Activated T-helper 2 cell treated with anti-CD3 and anti-CD28 coated beads, Interferon-gamma antibody, Interleukin-2, Interleukin-4, amounts not matched to agents 10 μg/mL and 5 μg/mL and 100 μg/mL, durations not matched to agents 14 hours and 24 hours and 36 hours (primary cell): ENCODE measurements at regions not wholly inside any gene's neighbourhood (a gene's known extent, or its start where the extent isn't known, plus 50 kb on each side); places are given as distances from the start of the nearest gene placed in this dataset.

Experiments used
- DNase-seq: peaks from one replicate; pipeline ENCODE4 v3.0.0; 2021; ENCODE audit warnings: low spot score
- H3K27ac Mint-ChIP-seq: one replicate; pipeline ENCODE4 v1.8.0; 2021; ENCODE audit warnings: mixed read lengths
- H3K27me3 Mint-ChIP-seq: one replicate; pipeline ENCODE4 v1.8.0; 2021; ENCODE audit warnings: low read depth, mixed read lengths
- H3K36me3 Mint-ChIP-seq: one replicate; pipeline ENCODE4 v1.8.0; 2021; ENCODE audit warnings: low read depth, mixed read lengths
- H3K4me1 Mint-ChIP-seq: one replicate; pipeline ENCODE4 v1.8.0; 2021; ENCODE audit warnings: low read depth, mixed read lengths
- H3K4me3 Mint-ChIP-seq: one replicate; pipeline ENCODE4 v1.8.0; 2021; ENCODE audit warnings: low read depth, mild to moderate bottlenecking, moderate library complexity, mixed read lengths
- H3K9me3 Mint-ChIP-seq: one replicate; pipeline ENCODE4 v1.8.0; 2021; ENCODE audit warnings: mixed read lengths
- intact Hi-C: fragments of 100-400 bp; cut with micrococcal nuclease; formaldehyde crosslinking; loops from one replicate; pipeline ENCODE4 v1.15.1; 2023

DNA sequence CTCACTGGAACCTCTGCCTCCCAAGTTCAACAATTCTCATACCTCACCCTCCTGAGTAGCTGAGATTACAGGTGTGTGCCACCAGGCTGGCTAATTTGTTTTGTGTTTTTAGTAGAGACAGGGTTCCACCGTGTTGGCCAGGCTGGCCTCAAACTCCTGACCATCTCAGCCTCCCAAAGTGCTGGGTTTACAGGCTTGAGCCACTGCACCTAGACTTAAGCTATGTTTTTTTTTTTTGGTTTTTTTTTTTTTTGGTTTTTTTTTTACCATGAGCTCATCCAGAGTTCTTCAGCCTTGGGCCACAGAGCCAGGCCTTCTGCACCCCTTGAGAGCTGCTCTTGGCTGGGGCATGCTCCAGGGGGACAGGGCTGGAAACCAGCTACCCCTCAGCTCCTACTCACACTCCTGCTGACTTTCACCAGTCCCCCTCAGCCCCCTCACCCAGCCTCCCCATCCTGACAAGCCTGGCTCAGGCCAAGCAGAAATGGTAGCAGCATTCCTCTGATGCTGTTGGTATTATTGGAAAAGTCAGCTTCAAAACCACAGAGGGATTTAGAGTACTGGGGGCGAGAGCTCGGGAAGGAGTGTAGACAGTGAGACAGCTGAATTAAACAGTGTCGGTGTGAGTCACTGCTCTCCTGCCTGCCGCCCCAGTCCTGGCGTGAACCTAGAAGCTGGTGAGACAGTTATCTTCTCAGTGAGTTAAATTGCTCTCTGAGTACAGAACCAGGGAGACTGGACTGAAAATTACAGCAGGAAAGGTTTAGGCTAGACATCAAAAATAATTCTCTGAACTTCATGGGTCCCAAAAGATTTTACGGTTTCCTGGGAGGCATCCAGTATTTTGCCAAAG is 63.7 kb downstream of the NAV1 start:
- intact Hi-C loops, result no loop called here
- H3K9me3 Mint-ChIP-seq, result no peaks in the 10 kb centered on the region
- no peak for DNase-seq
- no peaks in the 10 kb centered on the region for H3K4me1 Mint-ChIP-seq
- no peaks in the 10 kb centered on the region for H3K36me3 Mint-ChIP-seq
- no peak overlapping the region for H3K27ac Mint-ChIP-seq
- H3K27me3 Mint-ChIP-seq, result no peaks in the 10 kb centered on the region
- no peak overlapping the region for H3K4me3 Mint-ChIP-seq

DNA sequence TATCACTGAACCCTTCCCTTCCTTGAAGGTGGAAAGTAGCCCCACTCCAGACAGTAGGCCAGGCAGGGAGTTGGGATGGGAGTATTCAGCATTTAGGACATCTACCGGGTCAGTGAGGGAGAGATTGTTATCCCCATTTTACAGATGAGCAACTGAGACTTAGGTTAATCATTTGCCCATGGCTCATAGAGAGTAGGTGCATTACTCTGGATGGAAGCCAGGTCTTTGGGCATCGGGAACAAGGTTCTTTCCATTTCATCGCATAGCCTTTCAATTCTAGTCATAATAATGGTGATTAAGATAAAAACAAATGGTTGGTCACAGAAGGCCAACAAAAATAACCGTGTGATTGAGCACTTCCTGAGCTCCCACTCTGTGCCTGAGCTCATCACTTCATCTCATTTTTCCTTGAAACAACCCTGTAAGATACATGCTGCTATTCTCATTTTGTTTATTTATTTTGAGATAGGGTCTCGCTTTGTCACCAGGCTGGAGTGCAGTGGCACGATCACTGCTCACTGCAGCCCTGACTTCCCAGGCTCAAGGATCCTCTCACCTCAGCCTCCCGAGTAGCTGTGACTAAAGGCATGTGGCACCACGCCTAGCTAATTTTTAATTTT is 64.8 kb downstream of the NAV1 start:
- intact Hi-C loops, result no loop called here
- H3K36me3 Mint-ChIP-seq, result no peaks in the 10 kb centered on the region

DNA sequence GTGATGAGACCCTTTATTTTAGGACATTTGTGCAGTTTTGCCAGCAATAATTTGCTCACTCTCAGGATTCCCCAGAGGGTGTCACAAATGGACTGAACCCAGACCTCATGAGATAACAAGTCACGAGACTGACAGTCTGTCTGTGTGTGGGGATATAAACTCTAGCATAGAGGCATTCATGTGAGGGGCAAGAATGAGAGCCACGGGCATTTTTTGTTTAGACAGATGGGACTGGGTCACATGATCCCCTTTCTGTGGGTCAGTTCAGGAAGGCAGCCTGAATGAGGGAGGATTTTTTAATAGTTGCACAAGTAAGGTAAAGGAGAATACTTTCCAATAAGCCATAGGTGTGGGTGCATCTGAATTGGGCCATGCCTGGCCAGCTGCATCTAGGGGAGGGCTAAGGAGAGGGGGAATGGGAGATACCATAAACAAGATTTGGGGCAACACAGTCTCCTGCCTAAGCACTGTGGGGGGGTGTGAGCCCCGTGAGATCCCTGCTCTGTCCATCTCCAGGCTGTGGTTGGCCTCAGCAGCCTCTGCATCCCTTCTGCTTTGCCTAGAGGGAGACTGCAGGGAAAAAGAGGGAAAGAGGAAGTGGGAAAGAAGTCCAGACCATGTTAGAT is 66.6 kb downstream of the NAV1 start:
- intact Hi-C loops, result no loop called here
- no peak overlapping the region for H3K4me3 Mint-ChIP-seq

More for the DNA sequence above, 64.8 kb downstream of the NAV1 start:
- H3K27me3 Mint-ChIP-seq, result no peaks in the 10 kb centered on the region
- no peak overlapping the region for H3K4me3 Mint-ChIP-seq
- no peak for DNase-seq
- H3K9me3 Mint-ChIP-seq, result no peaks in the 10 kb centered on the region
- no peaks in the 10 kb centered on the region for H3K4me1 Mint-ChIP-seq
- H3K27ac Mint-ChIP-seq, result no peak overlapping the region

DNA sequence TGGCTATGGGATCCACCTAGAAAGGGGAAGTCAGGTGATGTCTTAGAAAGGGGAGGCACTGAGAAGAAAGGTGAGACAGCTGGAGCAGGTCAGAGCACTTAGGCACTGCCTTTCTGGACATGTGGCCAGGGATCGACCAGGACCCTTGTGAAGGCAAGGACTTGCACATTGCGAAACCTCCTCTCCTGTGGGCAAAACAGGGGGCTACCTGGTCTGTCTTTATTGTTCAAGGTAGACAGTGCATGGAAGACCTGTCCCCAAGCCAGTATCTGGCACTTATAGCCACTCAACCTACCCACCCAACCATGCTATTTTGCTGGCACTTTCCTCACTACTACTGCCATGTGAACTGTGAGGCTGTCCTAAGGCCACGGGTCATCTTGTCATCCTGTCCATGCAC is 67.2 kb downstream of the NAV1 start:
- H3K27ac Mint-ChIP-seq, result no peak overlapping the region
- no peaks in the 10 kb centered on the region for H3K36me3 Mint-ChIP-seq
- intact Hi-C loops, result no loop called here
- no peaks in the 10 kb centered on the region for H3K27me3 Mint-ChIP-seq
- no peak overlapping the region for H3K4me3 Mint-ChIP-seq
- no peaks in the 10 kb centered on the region for H3K9me3 Mint-ChIP-seq
- DNase-seq, result no peak
- no peaks in the 10 kb centered on the region for H3K4me1 Mint-ChIP-seq

More for the DNA sequence above, 66.6 kb downstream of the NAV1 start:
- no peaks in the 10 kb centered on the region for H3K9me3 Mint-ChIP-seq
- DNase-seq, result no peak
- H3K4me1 Mint-ChIP-seq, result no peaks in the 10 kb centered on the region
- H3K36me3 Mint-ChIP-seq, result no peaks in the 10 kb centered on the region
- no peak overlapping the region for H3K27ac Mint-ChIP-seq
- no peaks in the 10 kb centered on the region for H3K27me3 Mint-ChIP-seq

DNA sequence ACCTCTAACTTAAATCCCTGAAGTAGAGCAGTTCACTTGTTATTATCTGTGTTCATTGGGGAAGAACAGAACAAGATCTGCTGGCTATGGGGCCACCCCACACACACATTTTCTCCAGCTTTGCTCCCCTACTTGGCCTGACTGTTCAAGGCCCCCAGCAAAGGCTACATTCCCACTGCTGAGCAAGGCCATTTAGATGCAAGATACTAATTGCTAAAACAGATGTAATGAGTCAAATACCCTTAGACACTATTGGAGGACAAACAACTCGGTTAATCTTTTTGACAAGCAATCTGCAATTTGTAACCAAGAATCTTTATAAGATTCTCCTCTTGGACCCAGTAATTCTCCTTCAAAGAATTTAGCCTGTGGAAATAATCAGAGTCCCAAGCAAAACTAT is 67.7 kb downstream of the NAV1 start:
- Mint-ChIP-seq H3K4me3 (no peak overlapping the region), H3K27ac (no peak overlapping the region), H3K9me3 (no peaks in the 10 kb centered on the region), H3K4me1 (no peaks in the 10 kb centered on the region), H3K27me3 (no peaks in the 10 kb centered on the region), H3K36me3 (no peaks in the 10 kb centered on the region)
- no peak for DNase-seq
- intact Hi-C loops, result no loop called here

DNA sequence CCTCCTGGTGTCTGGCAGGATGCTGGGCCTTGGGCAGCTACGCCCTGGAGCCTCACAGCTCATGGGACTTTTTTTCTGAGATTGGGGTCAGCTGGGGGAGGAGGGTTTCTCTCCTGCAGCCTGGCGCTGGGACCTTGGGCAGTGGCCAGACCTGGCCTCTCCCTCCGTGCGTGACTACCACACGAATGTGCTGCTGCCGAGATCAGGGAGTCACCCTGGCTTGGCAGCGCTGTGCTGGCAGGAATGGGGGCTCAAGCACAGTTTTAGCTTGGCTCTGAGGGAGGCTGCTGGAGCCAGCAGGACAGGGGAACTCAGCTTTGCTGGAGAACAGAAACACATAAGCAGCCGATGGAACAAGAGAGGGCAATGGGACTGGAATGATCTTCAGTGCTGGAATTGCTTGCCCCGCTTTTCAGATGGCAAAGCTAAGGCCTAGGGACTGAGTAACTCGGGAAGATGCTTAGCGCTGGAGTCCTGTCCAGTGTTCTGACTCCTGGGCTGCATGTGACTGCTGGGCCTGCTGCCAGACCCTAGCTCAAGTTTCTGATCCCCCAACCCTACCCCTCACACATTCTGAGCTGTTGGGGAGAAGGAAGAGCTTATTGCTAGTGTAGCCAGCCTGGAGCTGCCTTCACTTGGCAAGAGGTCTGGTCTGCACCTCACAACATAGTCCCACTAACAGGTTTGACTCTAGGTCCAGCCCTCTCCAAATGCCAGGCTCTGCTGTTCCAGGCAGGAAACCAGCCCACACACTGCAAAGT is 69.9 kb downstream of the NAV1 start:
- H3K9me3 Mint-ChIP-seq, result no peaks in the 10 kb centered on the region
- no peaks in the 10 kb centered on the region for H3K36me3 Mint-ChIP-seq
- H3K27ac Mint-ChIP-seq, result no peak overlapping the region

DNA sequence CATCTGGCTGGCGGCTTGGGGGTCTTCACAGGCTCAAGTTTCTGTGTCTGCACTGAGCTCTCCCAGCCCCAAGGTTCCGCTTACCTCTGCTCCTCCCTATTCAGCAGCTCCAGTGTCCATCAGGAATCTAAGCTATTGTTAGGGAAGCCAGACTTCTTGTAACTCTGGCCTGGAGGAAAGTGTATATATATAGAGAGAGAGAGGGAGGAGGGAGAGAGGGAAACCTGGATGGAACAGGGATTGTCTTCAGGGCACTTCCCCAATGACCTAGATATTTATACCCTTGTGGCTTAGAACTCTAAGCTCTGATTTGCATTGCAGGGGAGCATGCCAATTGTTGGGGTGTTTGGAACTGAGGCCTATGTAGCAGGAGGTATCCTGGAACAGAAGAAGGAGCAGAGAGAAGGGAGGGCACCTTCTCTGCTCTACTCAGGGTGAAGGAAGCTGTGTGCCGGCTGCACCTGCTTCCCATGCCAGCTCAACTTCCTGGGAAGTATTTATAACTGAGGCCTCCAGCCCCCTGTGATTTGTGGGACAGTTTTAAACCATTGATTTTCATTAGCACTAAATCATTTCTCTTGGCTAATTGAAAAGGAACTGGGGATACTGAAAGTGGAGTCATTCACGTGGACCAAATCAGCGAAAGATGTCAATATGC is 70.9 kb downstream of the NAV1 start:
- no peak overlapping the region for H3K4me3 Mint-ChIP-seq
- H3K36me3 Mint-ChIP-seq, result no peaks in the 10 kb centered on the region
- no peaks in the 10 kb centered on the region for H3K27me3 Mint-ChIP-seq
- intact Hi-C loops, result no loop called here
- H3K9me3 Mint-ChIP-seq, result no peaks in the 10 kb centered on the region
- no peak for DNase-seq
- no peaks in the 10 kb centered on the region for H3K4me1 Mint-ChIP-seq
- H3K27ac Mint-ChIP-seq, result no peak overlapping the region

More for the DNA sequence above, 69.9 kb downstream of the NAV1 start:
- intact Hi-C loops, result no loop called here
- no peak for DNase-seq
- no peaks in the 10 kb centered on the region for H3K4me1 Mint-ChIP-seq
- H3K27me3 Mint-ChIP-seq, result no peaks in the 10 kb centered on the region
- H3K4me3 Mint-ChIP-seq, result no peak overlapping the region

DNA sequence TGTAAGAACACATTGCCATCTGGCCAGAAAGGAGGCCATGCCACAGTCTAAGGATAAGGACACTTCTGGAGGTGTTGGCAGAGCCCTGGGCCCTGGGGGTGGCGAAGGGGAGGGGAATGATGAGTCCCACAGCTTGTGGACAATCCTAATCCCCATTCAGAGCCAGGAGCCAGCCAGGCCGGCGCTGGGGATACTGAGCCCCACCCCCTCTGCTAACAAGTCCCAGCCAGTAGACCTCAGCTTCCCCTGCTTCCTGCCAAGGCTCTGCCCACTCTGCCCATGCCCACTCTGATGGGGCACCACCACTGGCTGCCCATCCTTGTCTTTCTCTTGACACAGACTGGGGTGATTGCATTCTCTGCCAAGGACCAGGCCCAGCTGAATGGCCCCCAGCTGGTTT is 71.9 kb downstream of the NAV1 start:
- H3K9me3 Mint-ChIP-seq, result no peaks in the 10 kb centered on the region
- intact Hi-C loops, result no loop called here

DNA sequence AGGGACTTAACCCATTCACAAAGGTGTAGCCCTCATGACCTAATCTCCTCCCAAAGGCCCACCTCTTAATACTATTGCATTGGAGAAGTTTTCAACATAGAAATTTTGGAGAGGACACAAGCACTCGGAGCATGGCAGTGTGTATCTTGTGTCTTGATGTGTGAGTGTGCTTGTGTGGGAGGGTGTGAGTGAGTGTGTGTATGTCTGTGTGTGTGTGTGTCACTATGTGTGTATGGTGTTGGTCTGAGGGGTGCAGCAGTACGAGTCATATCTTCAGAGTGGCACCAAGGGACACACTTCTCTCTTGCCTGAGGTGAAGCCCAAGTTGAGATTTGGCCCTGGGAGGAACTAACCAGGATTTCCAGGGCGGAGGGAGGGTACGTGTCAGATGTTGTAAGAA is 73.7 kb downstream of the NAV1 start:
- H3K4me1 Mint-ChIP-seq, result no peaks in the 10 kb centered on the region
- no peaks in the 10 kb centered on the region for H3K9me3 Mint-ChIP-seq

More for the DNA sequence above, 71.9 kb downstream of the NAV1 start:
- DNase-seq, result no peak
- H3K27me3 Mint-ChIP-seq, result no peaks in the 10 kb centered on the region
- no peaks in the 10 kb centered on the region for H3K36me3 Mint-ChIP-seq
- H3K4me3 Mint-ChIP-seq, result no peak overlapping the region
- H3K27ac Mint-ChIP-seq, result no peak overlapping the region
- no peaks in the 10 kb centered on the region for H3K4me1 Mint-ChIP-seq

DNA sequence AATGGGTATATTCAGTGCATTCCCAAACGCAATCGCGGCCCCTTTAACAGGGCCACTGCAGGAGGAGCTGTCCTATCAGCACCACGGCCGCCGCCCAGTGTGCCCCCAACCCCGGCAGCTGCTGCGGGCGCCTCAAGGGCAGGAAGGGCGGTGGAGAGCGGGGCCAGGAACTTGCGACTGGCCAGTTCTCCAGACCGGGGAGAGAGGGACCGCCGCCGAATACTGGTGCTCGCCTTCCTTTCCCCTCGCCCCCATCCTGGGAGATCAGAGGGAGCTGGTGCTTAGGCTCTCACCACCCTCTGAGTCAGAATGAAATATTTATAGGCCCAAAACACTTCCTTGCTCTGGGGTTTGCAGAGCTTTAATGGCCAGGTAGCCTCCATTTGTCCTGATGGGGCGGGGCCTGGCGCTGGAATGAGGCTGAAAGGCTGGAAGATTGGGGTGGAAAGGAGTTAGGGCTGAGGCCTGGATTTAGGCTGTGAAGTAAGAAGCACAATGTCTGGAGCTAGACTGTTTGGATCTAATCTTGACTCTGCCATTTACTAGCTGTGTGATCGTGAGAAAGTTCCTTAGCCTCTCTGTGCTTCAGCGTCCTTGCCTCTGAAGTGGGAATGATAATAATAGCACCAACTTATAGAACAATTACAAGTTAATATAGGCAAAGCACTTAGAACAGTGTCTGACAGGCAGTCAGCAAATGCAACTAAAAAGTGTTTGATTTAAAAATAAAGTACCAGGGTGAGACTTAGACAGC is 75.5 kb downstream of the NAV1 start:
- no peaks in the 10 kb centered on the region for H3K36me3 Mint-ChIP-seq
- no peak overlapping the region for H3K4me3 Mint-ChIP-seq
- DNase-seq, result no peak
- H3K27ac Mint-ChIP-seq, result no peak overlapping the region
- no peaks in the 10 kb centered on the region for H3K4me1 Mint-ChIP-seq
- H3K27me3 Mint-ChIP-seq, result no peaks in the 10 kb centered on the region
- intact Hi-C loops, result no loop called here
- H3K9me3 Mint-ChIP-seq, result no peaks in the 10 kb centered on the region

More for the DNA sequence above, 73.7 kb downstream of the NAV1 start:
- intact Hi-C loops, result no loop called here
- DNase-seq, result no peak
- no peak overlapping the region for H3K4me3 Mint-ChIP-seq
- no peaks in the 10 kb centered on the region for H3K36me3 Mint-ChIP-seq
- no peak overlapping the region for H3K27ac Mint-ChIP-seq
- no peaks in the 10 kb centered on the region for H3K27me3 Mint-ChIP-seq

DNA sequence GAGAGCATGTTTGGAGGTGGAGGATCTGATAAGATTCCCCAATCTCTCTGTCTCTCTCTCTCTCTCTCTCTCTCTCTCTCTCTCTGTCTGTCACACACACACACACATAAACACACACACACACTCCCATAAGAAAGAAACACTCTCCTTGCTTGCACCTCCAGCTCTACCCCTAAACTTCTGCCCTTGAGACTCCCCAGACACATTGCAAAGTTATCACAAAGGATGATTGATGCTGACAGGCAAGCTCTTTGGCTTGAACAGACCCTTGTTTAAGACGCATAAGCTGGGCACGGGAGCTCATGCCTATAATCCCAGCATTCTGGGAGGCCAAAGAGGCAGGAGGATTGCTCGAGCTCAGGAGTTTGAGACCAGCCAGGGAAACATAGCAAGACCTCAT is 78.2 kb downstream of the NAV1 start:
- no peak for DNase-seq
- H3K4me3 Mint-ChIP-seq, result no peak overlapping the region
- no peaks in the 10 kb centered on the region for H3K27me3 Mint-ChIP-seq
- H3K9me3 Mint-ChIP-seq, result no peaks in the 10 kb centered on the region
- no peaks in the 10 kb centered on the region for H3K36me3 Mint-ChIP-seq
- H3K27ac Mint-ChIP-seq, result no peak overlapping the region
- H3K4me1 Mint-ChIP-seq, result no peaks in the 10 kb centered on the region
- intact Hi-C loops, result no loop called here

DNA sequence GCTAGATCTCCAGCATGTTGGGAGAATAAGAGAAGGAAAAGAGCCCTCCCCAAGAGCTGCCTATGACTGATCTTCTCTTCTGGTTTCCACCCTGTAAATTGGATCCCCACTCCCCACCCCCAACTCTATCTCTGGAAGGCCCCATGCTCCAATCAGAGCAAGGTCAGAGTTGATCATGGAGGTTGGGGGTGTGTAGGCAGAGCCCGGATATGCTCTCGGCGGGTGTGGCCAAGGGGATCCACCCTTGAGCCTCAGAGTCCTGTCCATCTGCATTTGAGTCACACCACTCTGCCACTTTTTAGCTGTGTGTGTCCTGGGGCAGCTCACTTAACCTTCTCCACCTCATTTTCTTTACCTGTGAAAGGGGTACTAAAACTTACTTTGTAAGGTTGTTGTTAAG is 79.5 kb downstream of the NAV1 start:
- Mint-ChIP-seq H3K4me3 (no peak overlapping the region), H3K27ac (no peak overlapping the region), H3K9me3 (no peaks in the 10 kb centered on the region), H3K27me3 (no peaks in the 10 kb centered on the region), H3K36me3 (no peaks in the 10 kb centered on the region), H3K4me1 (no peaks in the 10 kb centered on the region)
- intact Hi-C loops, result no loop called here
- DNase-seq, result no peak
